ENCODE measurements at regions not wholly inside any gene's neighbourhood (a gene's known extent, or its start where the extent isn't known, plus 50 kb on each side); places are given as distances from the start of the nearest gene placed in this dataset.

DNA sequence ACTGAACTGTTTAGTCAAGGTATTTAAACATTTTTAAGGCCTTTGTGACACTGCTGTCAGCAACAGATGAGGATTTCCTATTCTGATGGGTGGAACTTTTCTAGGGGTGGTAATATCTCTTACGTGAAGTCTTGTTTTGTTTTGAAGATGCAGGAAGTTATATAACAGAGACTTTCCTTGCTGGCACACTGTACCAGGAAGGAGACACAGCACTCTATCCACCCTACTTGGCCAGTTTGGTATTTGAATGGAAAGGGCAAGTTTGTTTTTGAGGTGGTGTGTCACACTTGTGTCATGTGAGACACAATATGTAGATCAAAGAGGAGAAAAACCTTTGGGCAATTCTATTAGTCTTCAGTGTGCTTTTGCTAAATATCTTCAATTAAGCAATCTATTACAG is 51.6 kb upstream of the SRP54 start:
- Histone ChIP-seq H3K9me3 (no peaks in the 10 kb centered on the region), H3K36me3 (no peaks in the 10 kb centered on the region), H3K27ac (peak overlapping the region in 3 of 5 donors; percentile 31 to 64 (median 61)), H3K27me3 (no peaks in the 10 kb centered on the region), H3K4me1 (peaks cover 0 to 15% (median 0%) of the 10 kb centered on the region in 4 donors), H3K4me3 (no peak overlapping the region)
- 16 to 43% (median 26%) methylated on average over 1 of the region's 1 CpG for WGBS, 5 donors
- DNase-seq = peak in 1 of 2 donors; percentile 56
- no peak for TF ChIP-seq EP300 (IDR thresholded peaks at IDR 0.05)
- TF ChIP-seq, protein P1, sequence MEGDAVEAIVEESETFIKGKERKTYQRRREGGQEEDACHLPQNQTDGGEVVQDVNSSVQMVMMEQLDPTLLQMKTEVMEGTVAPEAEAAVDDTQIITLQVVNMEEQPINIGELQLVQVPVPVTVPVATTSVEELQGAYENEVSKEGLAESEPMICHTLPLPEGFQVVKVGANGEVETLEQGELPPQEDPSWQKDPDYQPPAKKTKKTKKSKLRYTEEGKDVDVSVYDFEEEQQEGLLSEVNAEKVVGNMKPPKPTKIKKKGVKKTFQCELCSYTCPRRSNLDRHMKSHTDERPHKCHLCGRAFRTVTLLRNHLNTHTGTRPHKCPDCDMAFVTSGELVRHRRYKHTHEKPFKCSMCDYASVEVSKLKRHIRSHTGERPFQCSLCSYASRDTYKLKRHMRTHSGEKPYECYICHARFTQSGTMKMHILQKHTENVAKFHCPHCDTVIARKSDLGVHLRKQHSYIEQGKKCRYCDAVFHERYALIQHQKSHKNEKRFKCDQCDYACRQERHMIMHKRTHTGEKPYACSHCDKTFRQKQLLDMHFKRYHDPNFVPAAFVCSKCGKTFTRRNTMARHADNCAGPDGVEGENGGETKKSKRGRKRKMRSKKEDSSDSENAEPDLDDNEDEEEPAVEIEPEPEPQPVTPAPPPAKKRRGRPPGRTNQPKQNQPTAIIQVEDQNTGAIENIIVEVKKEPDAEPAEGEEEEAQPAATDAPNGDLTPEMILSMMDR (IDR thresholded peaks at IDR 0.05) = no peak
- TF ChIP-seq POLR2A (IDR thresholded peaks at IDR 0.05) = no peak
- peak in 2 of 3 donors; percentile 44 to 73 for TF ChIP-seq POLR2AphosphoS5 (IDR thresholded peaks at IDR 0.05)
- intact Hi-C loops (cut with DNase I; ENCODE audit: low total_unique reads) = no loop called here

GRCh38 chr14:34930591-34931091 is 52.2 kb upstream of the SRP54 start:
- H3K27ac ChIP-seq = peak overlapping the region in 3 of 5 donors; percentile 31 to 64 (median 61)
- H3K27me3 ChIP-seq = no peaks in the 10 kb centered on the region
- no peaks in the 10 kb centered on the region for H3K36me3 ChIP-seq
- DNase-seq = peak in 1 of 2 donors; percentile 11
- no peak overlapping the region for H3K4me3 ChIP-seq
- H3K9me3 ChIP-seq = no peaks in the 10 kb centered on the region
- H3K4me1 ChIP-seq = peaks cover 0 to 15% (median 0%) of the 10 kb centered on the region in 4 donors
- 54 to 72% (median 65%) methylated on average over 4 of the region's 4 CpGs for WGBS, 5 donors
- TF ChIP-seq, protein P1 (IDR thresholded peaks at IDR 0.05) = no peak
- TF ChIP-seq POLR2AphosphoS5 (IDR thresholded peaks at IDR 0.05) = no peak
- TF ChIP-seq EP300 (IDR thresholded peaks at IDR 0.05) = no peak
- TF ChIP-seq POLR2A (IDR thresholded peaks at IDR 0.05) = no peak
- intact Hi-C loops (cut with DNase I; ENCODE audit: low total_unique reads) = no loop called here

DNA sequence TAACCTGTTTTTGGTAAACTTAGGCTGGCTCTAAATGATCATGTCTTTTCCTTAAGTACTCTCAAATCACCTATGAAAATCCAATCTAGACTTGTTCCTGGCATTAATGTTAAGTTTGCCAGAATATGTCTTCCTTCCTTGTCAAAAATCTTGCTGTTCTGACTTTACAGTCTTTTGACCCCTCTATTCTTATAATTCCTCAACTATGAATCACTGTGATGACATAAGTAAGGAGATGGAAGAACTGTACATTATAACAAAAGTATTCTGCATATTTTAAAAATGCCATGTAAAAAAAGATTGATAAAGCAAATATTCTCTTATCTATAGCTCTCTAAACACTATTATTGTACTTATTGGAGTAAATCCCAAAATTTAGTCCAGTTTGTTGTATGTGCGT is 51.4 kb upstream of the BAZ1A start:
- H3K27me3 ChIP-seq = no peaks in the 10 kb centered on the region
- H3K36me3 ChIP-seq = no peaks in the 10 kb centered on the region
- H3K4me3 ChIP-seq = no peak overlapping the region
- H3K9me3 ChIP-seq = no peaks in the 10 kb centered on the region
- no peak overlapping the region for H3K27ac ChIP-seq
- 51 to 72% (median 62%) methylated on average over 1 of the region's 1 CpG for WGBS, 5 donors
- TF ChIP-seq, protein P1 (IDR thresholded peaks at IDR 0.05) = no peak
- TF ChIP-seq POLR2A (IDR thresholded peaks at IDR 0.05) (no peak), POLR2AphosphoS5 (IDR thresholded peaks at IDR 0.05) (no peak), EP300 (IDR thresholded peaks at IDR 0.05) (no peak)
- H3K4me1 ChIP-seq = peaks cover 0 to 11% (median 0%) of the 10 kb centered on the region in 4 donors
- DNase-seq = no peak
- intact Hi-C loops (cut with DNase I; ENCODE audit: low total_unique reads) = no loop called here
